ENCODE measurements at regions not wholly inside any gene's neighbourhood (a gene's known extent, or its start where the extent isn't known, plus 50 kb on each side); places are given as distances from the start of the nearest gene placed in this dataset.

DNA sequence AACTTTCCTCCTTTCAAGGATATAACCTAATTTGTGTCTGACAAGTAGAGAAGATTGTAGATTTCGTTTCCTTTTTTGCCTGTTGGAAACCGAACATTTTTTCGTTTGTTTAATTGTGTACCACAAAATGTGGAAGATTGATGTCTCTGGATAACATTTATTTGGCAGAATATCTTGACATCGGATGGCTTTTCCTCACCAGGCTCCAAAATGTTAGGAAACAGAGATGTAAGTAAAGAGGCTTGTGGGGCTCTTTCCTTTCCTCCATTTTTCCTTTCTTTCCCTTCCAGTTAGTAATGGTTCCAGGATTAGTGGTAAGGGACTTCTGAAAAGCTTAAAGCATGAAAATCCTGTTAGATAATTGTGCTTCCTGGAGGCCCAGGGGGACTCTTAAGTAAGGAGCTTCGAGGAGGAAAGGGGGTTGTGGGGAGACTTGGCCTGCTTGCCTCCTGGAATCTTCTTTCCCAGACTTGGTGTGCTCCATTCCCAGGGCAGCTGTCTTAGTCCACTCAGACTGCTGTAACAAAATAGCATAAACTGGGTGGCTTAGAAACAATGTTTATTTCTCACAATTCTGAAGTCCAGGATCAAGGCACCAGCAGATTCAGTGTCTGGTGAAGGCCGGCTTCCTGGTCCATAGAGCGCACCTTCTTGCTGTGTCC is 243.1 kb upstream of the PWP1 start:
- TF ChIP-seq, protein P1, sequence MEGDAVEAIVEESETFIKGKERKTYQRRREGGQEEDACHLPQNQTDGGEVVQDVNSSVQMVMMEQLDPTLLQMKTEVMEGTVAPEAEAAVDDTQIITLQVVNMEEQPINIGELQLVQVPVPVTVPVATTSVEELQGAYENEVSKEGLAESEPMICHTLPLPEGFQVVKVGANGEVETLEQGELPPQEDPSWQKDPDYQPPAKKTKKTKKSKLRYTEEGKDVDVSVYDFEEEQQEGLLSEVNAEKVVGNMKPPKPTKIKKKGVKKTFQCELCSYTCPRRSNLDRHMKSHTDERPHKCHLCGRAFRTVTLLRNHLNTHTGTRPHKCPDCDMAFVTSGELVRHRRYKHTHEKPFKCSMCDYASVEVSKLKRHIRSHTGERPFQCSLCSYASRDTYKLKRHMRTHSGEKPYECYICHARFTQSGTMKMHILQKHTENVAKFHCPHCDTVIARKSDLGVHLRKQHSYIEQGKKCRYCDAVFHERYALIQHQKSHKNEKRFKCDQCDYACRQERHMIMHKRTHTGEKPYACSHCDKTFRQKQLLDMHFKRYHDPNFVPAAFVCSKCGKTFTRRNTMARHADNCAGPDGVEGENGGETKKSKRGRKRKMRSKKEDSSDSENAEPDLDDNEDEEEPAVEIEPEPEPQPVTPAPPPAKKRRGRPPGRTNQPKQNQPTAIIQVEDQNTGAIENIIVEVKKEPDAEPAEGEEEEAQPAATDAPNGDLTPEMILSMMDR (IDR thresholded peaks at IDR 0.05) = no peak
- TF ChIP-seq POLR2A (IDR thresholded peaks at IDR 0.05) = no peak
